Hippocampal formation (tissue), 2 donors: ENCODE measurements at regions not wholly inside any gene's neighbourhood (a gene's known extent, or its start where the extent isn't known, plus 50 kb on each side); places are given as distances from the start of the nearest gene placed in this dataset.
"Not testable (repeated sequence)": the region's sequence is repeated elsewhere in the genome, so short reads cannot be mapped to it uniquely, and the experiment has no call there.

ENCODE experiments used
- DNase-seq, 2 donors: peaks; one replicate each; lab custom pipeline; 2025; lab: John Stamatoyannopoulos, UW

GRCh38 chr5:101653996-101654395 is 642.1 kb downstream of the SLCO4C1 start:
- DNase-seq: no peak

DNA sequence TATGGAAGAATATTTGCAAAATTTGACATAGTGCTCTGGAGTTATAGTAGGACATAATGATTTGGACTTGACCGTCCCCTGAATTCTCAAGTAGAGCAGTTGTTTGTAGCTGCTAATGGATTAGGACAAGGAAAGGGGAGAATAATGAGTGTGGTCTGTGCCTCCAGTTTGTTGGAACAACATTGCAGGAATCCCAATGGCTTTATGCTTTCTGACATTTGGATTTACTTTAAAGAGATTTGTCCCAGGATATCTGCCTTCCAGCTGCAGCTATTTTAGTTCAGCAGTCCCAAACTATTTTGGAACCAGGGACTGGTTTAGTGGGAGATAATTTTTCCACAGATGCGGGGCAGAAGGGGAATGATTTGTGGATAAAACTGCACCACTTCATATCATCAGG is 648.2 kb downstream of the SLCO4C1 start:
- DNase-seq: no peak

- DNase-seq: no peak
Measured at GRCh38 chr5:101643794-101644193, 652.3 kb downstream of the SLCO4C1 start.

DNA sequence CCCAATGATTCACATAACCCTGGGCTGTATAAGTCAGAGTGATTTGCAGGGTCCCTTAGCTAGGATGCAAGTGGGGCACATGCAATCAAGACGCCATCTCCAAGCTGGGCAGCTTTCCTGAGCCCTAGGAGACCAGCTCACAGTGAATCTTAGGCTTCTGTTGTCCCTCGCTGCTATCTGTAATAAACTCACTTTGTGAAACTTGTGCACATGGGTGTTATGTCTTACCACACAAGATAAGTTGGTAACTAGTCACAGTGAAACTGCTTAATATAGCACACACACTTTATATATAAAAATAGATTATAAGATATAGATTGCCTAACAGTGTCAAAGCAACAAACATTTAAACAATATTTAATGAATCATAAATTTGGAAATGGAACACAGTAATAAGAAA is 658.5 kb downstream of the SLCO4C1 start:
- no peak for DNase-seq

DNA sequence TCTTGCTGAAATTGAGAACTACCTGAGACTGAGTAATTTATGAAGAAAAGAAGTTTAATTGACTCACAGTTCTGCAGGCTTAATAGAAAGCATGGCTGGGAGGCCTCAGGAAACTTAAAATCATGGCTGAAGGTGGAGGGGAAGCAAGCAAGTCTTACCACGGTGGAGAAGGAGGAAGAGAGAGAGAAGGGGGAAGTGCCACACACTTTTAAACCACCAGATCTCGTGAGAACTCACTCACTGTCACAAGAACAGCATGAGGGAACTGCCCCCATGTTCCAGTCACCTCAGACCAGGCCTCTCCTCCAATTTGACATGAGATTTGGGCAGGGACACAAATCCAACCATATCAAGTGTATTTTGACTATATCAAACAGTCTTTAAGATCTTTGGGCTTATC is 668.3 kb downstream of the SLCO4C1 start:
- DNase-seq: not testable (repeated sequence)

DNA sequence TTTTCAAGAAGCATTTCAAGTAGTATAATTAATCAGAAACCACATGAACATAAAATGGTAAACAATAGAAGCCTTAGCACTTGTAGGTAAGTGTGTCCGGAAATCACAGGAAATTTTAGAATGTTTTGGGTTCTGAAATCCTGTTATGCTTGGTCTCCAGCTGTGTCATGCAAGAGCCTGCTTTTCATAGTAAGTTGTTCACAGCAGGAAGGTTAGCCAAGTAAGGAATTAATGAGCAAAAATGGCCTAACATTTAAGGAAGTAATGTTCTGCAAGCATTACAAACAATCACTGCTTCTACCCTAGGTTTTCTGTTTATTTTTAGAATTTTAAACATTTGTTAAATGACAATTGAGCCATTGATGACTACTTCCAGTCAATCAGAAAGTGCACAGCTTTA is 669.5 kb downstream of the SLCO4C1 start:
- no peak for DNase-seq

GRCh38 chr5:101611039-101611438 is 685.0 kb downstream of the SLCO4C1 start:
- DNase-seq: no peak

DNA sequence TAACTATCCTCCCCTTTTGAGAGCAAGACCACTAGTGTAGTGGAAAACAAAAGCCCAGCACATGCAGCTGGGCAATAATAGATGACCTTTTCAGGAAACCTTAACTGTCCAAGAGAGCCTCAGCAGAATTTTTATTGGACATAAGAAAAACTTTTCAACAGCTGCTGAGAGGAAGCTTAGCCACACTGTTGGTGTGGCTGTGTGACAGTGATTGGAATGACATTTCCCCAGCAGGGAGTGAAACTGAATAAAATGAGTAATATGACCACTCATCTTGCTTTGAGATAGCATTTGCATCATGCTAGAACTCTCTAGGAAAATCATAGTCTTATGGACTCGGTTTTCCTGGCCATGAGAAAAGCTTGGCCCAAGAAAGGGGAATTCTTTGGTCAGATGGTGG is 687.8 kb downstream of the SLCO4C1 start:
- DNase-seq: no peak

- DNase-seq: no peak
Measured at GRCh38 chr5:101605700-101606099, 690.4 kb downstream of the SLCO4C1 start.

DNA sequence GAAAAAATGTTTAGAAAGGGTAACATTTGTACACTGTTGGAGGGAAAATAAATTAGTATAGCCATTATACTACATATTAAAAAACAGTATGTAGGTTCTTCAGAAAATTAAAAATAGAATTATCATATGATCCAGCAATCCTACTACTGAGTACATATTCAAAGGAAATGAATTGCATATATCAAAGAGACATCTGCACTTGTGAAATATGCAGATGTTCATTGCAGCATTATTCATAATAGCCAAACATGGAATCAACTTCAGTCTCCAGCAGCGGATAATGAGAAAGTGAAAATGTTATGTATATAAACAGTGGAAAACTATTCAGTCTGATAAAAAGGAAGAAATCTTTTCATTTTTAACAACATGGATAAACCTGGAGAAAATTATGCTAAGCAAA is 695.5 kb downstream of the SLCO4C1 start:
- no peak for DNase-seq

GRCh38 chr5:101590384-101590783 is 687.3 kb upstream of the ST8SIA4 start:
- no peak for DNase-seq

DNA sequence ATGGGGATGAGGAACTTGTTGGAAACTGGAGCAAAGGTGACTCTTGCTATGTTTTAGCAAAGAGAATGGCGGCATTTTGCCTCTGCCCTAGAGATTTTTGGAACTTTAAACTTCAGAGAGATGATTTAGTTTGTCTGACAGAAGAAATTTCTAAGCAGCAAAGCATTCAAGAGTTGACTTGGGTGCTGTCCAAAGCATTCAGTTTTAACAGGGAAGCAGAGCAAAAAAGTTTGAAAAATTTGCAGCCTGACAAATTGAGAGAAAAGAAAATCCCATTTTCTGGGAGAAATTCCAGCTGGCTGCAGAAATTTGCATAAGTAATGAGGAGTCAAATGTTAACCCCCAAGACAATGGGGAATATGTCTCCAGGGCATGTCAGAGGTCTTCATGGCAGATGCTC is 682.3 kb upstream of the ST8SIA4 start:
- DNase-seq: no peak

DNA sequence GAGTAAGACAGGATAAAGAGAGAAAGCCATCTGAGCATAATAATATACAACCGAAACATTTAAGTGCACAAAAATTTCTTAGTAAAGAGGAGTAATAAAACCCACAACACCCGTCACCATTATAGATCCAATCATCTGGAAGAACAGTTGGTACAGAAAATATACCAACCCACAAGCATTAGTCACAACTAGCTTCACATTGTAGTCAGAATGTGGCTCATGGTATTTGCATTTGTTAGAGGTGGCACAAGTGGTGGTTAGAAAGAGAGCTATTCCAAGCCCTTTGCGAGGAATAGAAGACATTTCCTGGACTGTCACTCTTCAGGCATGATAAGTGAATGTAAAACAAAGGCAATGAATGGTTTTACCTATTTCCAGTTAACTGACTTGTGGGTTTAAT is 677.5 kb upstream of the ST8SIA4 start:
- no peak for DNase-seq

- no peak for DNase-seq
Measured at GRCh38 chr5:101574017-101574416, 670.9 kb upstream of the ST8SIA4 start.

GRCh38 chr5:101561018-101561417 is 657.9 kb upstream of the ST8SIA4 start:
- no peak for DNase-seq

GRCh38 chr5:101543780-101544179 is 640.7 kb upstream of the ST8SIA4 start:
- DNase-seq: no peak

DNA sequence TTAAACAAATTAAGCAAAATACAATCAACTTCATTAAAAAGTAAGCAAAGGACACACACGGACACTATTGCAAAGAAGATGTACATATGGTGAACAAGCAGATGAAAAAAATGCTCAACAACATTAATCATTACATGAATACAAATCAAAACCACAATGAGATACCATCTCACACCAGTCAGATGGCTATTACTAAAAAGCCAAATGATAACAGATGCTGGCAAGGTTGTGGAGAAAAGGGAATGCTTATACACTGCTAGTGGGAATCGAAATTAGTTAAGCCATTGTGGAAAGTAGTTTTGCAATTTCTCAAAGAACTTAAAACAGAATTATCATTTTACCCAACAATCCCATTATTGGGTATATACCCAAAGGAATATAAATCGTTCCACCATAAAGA is 636.2 kb upstream of the ST8SIA4 start:
- no peak for DNase-seq

GRCh38 chr5:101535626-101536025 is 632.5 kb upstream of the ST8SIA4 start:
- no peak for DNase-seq

DNA sequence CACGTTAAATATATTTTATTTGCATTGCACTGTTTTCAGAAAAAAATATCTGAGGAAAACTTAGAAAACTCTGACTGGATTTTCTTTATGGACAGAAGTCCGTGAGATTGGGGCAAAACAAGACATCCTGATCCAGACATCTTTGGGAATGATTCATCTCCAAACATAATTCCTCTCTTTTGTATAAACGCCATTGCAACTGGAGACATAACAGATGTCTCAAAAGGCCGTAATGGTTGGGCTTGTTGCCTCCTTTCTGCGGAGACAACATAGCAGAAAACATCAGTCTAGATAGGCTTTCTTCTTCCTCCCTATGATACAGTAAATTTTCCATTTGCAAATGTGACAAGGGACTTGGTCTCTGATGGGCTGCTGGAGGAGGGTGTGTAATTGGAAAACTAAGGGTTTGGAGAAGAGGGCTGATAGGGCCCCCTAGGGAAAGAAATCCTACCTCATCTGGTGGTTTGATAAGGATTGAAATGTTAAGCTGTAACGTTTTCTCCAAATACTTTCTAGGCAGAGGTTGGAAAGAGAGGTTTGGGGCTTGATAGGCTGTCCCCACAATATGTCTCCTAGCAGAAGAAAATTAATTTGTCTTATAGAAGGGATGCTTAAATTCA is 631.5 kb upstream of the ST8SIA4 start:
- no peak for DNase-seq

DNA sequence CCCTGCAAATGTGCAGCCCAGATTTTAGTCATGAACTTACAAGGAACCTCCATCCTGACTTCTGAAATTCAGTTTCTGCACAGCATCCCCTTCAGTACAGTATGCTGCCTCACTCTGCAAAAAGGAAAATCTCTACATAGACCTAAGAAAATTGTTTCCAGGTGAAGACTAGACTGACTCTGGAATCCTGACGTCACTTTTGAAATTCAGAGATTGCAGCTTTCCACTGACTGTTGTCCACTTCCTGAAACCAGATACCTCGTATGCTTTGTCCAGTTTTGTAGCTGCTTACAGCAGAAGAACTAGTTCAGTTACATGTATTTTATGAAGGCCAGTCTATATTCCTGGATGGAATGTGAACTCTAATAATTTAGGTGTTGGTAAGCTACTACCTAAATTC is 629.3 kb upstream of the ST8SIA4 start:
- DNase-seq: no peak

GRCh38 chr5:101531026-101531425 is 627.9 kb upstream of the ST8SIA4 start:
- DNase-seq: no peak

DNA sequence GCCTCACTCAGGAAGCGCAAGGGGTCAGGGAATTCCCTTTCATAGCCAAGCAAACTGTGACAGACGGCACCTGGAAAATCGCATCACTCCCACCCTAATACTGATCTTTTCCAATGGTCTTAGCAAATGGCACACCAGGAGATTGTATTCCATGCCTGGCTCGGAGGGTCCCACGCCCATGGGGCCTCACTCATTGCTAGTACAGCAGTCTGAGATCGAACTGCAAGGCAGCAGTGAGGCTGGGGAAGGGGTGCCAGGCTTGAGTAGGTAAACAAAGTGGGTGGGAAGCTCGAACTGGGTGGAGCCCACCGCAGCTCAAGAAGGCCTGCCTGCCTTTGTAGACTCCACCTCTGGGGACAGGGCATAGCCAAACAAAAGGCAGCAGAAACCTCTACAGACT is 626.0 kb upstream of the ST8SIA4 start:
- DNase-seq: not testable (repeated sequence)

DNA sequence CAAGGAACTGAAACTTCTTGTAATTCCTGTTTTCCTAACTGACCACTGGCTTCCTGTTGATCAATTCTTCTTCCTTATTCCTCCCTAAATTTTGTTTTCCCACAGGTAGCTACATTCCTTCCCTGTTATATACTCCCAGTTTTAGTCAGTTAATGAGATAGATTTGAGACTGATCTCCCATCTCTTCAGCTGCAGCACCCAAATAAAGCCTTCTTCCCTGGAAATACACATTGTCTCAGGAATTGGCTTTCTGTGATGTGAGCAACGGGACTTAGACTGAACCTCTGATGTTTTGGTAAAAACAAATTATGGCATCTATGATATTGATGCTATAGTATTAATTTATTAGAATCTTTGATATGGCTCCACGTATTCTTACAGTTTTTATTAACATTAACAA is 617.3 kb upstream of the ST8SIA4 start:
- no peak for DNase-seq

- DNase-seq: no peak
Measured at GRCh38 chr5:101517795-101518194, 614.7 kb upstream of the ST8SIA4 start.

DNA sequence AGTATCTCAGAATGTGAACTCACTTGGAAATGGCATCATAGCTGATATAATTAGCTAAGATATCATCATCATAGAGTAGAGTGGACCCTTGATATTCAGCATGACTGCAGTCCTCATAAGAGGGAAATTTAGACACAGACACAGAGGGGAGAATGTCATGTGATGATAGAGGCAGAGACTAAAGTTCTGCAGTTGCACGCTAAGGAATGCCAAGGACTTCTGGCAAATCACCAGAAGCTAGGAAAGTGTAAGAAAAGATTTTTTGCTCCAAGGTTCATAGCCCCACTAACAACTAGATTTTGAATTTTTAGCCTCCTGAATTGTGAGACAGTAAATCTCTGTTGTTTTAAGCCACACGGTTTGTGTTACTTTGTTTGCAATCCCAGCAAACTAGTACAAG is 612.6 kb upstream of the ST8SIA4 start:
- DNase-seq: no peak
